Ectodermal cell (in vitro differentiated cells): ENCODE measurements at regions not wholly inside any gene's neighbourhood (a gene's known extent, or its start where the extent isn't known, plus 50 kb on each side); places are given as distances from the start of the nearest gene placed in this dataset.
"Not testable (repeated sequence)": the region's sequence is repeated elsewhere in the genome, so short reads cannot be mapped to it uniquely, and the experiment has no call there.

Experiments used
- H3K27ac ChIP-seq: 2 replicates; pipeline ENCODE4 v1.7.0; 2013; ENCODE audit warnings: mild to moderate bottlenecking, low read depth, low read length; ENCODE audit not compliant: insufficient read depth, poor library complexity, severe bottlenecking
- H3K27me3 ChIP-seq: 2 replicates; pipeline ENCODE4 v1.7.0; 2013; ENCODE audit warnings: mild to moderate bottlenecking, low read length; ENCODE audit not compliant: insufficient read depth, control insufficient read depth, poor library complexity, severe bottlenecking
- H3K36me3 ChIP-seq: one replicate; pipeline ENCODE4 v1.7.0; 2013; ENCODE audit warnings: low read length; ENCODE audit not compliant: control insufficient read depth, insufficient read depth
- H3K4me1 ChIP-seq: one replicate; pipeline ENCODE4 v1.7.0; 2013; ENCODE audit warnings: low read length; ENCODE audit not compliant: control insufficient read depth, insufficient read depth
- H3K4me3 ChIP-seq: 2 replicates; pipeline ENCODE4 v1.7.0; 2013; ENCODE audit warnings: low read depth, low read length, control low read depth; ENCODE audit not compliant: insufficient read depth
- H3K9me3 ChIP-seq: 2 replicates; pipeline ENCODE4 v1.7.0; 2013; ENCODE audit warnings: mild to moderate bottlenecking, low read length, moderate library complexity; ENCODE audit not compliant: control insufficient read depth
- WGBS, 2 experiments: methylation state at CpG; one replicate each; pipeline ENCODE4 v1.1.7; 2013; ENCODE audit warnings: missing lambda C conversion rate in 2 of 2; 5-methylcytosine and 5-hydroxymethylcytosine counted together

DNA sequence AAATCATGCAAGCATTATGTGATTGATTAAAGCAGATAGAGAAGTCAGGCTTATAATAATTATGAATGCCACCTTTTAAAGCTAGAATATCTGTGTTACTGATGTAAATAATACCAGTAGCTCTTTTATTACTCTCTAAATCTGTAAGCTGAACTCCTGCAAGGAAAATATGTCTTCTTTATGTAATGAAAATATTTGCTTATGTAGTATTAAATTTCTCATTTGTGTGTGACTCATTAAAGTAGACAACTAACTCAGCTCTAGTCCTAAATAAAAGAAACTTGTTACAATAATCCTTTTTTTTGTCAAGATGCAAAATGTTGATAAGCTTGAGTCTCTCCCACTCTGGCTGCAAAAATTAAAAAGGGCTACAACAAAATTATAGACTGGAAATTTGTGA, 137.7 kb upstream of the FAT1 start:
- Histone ChIP-seq H3K27me3 (no peaks in the 10 kb centered on the region), H3K9me3 (no peaks in the 10 kb centered on the region), H3K27ac (no peak overlapping the region), H3K4me3 (no peak overlapping the region), H3K36me3 (no peaks in the 10 kb centered on the region), H3K4me1 (no peaks in the 10 kb centered on the region)

DNA sequence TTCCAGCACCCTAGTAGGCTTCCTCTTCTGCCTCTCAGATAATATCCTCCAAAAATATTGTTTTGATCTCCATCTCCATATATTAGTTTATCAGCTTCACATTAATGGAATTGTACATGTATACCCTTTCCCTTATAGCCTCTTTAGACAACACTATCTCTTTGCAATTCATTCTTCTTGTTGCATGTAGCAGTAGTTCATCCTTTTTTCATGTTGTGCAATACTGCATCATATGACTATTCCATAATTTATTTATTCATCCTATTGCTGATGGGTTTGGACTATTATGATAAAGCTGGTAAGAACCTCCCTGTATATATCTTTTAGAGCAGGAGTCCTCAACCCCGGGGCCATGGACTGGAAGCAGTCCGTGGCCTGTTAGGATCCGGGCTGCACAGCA, 148.2 kb upstream of the FAT1 start:
- 97 to 98% methylated on average over 3 of the region's 3 CpGs for WGBS, 2 experiments
- Histone ChIP-seq H3K27me3 (no peaks in the 10 kb centered on the region), H3K27ac (no peak overlapping the region), H3K9me3 (no peaks in the 10 kb centered on the region), H3K36me3 (no peaks in the 10 kb centered on the region), H3K4me3 (no peak overlapping the region), H3K4me1 (no peaks in the 10 kb centered on the region)

DNA sequence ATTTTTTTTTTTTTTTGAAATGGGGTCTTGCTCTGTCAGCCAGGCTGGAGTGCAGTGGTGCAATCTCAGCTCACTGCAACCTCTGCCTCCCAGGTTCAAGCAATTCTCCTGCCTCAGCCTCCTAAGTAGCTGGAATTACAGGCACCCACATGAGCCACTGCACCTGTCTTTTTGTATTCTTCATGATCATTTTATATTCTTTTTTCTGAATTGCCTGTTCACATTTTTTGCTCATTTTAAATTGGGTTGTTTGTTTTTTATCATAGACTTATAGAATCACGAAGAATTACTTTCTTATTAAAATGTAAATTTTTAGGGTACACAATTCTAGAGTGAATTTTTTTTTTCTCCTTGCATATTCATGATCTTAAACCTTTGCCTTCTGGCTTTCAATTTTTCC, 149.4 kb upstream of the FAT1 start:
- not testable (repeated sequence) for H3K4me3 ChIP-seq, H3K27ac ChIP-seq, H3K27me3 ChIP-seq, H3K4me1 ChIP-seq, H3K36me3 ChIP-seq, H3K9me3 ChIP-seq
- no CpG with 5 or more reads among the region's 1 CpG for WGBS, 2 experiments

DNA sequence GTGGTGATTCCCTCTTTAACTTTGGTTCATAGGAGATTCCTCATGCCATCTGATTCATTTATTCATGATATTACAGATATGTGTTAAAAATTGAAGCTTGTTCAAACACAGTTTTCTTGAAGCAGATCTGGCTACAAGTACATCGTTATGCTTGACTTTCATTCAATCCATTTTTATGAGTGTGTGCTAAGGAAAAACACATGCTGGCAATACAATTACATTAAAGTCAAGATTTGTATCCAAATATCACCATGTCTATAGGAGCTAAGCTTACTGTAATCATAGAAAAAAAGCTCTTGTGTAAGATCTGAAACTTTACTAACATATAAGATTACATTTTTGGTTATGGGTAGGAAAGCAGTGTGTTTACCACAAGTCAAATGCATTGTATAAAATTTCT, 151.8 kb upstream of the FAT1 start:
- Histone ChIP-seq H3K9me3 (no peaks in the 10 kb centered on the region), H3K27me3 (no peaks in the 10 kb centered on the region), H3K27ac (no peak overlapping the region), H3K4me1 (no peaks in the 10 kb centered on the region), H3K36me3 (no peaks in the 10 kb centered on the region), H3K4me3 (no peak overlapping the region)
- 90 to 100% methylated on average over 1 of the region's 1 CpG for WGBS, 2 experiments

DNA sequence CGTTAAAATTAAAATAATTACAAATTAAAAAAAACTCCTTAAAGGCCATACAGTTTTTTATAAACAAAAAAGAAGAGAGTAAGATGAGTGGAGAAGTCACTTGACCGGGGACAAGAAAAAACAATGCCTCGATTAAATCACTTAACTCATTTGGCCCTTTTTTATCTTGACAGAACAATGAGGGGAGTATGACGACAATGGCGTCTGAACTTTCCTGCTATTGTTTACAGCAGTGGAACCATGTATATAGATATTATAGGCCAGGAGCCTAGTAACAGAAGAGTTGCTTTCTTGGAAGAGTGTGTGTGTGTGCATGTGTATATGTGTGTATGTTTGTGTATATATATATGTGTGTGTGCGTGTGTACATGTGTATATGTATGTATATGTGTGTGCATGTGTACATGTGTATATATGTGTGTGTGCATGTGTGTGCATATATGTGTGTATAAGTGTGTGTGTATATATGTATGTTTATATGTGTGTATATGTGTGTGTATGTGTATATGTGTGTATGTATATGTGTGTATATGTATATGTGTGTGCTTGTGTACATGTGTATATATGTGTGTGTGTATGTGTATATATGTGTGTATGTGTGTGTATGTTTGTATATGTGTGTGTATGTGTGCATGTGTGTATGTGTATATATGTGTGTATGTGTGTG, 153.4 kb upstream of the FAT1 start:
- Histone ChIP-seq H3K4me3 (no peak overlapping the region), H3K4me1 (no peaks in the 10 kb centered on the region), H3K27me3 (no peaks in the 10 kb centered on the region), H3K36me3 (no peaks in the 10 kb centered on the region), H3K9me3 (no peaks in the 10 kb centered on the region), H3K27ac (no peak overlapping the region)
- WGBS, 2 experiments = 93% methylated on average over 5 of the region's 6 CpGs

DNA sequence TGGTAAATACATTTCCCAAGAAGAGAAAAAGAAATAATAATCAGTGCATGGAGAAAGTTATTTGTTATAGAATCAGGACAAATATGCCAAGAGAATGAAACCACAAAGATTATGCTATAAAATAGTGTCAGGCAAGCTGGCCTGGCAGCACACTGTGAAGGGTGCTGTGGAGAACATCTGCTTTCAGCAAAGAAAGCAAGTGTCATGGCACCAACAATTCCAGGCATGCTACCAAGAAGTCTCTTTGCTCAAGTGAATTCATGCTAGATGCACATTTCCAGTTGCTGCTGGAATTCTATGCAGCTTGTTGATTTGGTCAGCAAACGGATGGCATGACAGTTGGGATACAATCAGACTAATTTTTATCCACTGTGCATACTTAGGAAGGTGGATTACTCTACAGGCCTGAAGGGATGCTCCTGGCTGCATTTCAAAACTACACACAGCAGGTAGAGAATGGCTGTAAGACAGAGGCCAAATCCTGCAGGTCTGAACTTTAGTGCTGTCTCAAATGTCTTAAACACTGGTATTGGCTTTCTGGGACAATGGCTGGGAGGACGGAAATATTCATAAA, 154.6 kb upstream of the FAT1 start:
- no peak overlapping the region for H3K27ac ChIP-seq
- H3K36me3 ChIP-seq = no peaks in the 10 kb centered on the region
- no peaks in the 10 kb centered on the region for H3K9me3 ChIP-seq
- H3K4me3 ChIP-seq = no peak overlapping the region
- H3K27me3 ChIP-seq = no peaks in the 10 kb centered on the region
- no peaks in the 10 kb centered on the region for H3K4me1 ChIP-seq
- WGBS, 2 experiments = 91 to 100% methylated on average over 2 of the region's 2 CpGs

DNA sequence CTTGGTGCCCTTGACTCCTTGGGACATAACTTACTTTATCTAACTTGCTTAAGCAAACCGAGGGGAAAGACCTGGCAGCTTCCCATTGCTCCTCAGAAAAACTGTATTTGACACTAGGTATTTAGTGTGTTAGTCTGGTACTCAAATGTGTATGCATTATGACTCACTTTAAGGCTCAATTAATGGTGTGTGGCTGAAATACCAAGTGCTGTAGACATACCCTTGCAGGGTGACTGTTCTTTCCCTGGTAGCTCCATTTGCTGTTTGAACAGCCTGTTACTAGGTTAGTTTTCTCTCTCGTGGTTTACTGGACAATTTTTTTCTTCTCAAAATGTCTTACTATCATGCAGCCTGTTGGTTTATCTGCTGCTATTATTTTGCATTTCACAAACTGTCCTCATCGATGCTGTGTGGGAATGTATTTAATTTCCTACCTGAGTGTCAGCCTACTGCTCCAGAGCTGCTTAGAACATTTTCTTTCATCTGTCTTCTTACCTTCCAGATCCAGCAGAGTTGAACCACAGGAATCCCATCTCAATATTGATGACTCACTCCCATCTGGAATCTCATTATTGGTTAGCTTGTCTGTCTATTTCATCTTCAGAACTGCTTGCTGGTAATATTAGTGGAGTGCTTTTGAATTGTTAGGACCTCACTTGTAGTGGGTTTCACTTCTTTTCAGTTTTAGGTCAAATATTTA, 158.0 kb upstream of the FAT1 start:
- H3K9me3 ChIP-seq = no peaks in the 10 kb centered on the region
- H3K27ac ChIP-seq = no peak overlapping the region

DNA sequence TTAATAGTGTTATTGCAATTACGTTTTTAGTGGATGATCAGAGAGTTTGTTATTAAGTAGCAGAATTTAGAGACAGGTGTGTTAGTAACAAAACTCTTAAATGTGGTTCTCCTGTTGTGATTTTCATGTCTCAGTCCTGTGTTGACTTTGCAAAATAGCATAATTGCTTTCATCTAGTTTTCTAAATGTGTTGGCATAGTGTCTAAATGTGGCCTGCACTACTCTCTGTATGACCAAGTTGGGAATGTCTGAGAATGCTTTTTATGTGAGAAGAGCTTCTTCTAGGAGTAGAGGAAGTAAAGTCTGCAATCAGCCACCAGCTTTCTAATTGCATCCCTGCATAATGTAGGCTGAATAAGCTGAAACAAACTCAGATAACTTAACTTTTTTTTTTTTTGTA, 158.6 kb upstream of the FAT1 start:
- no peaks in the 10 kb centered on the region for H3K27me3 ChIP-seq
- WGBS, 2 experiments = 85 to 86% methylated on average over 1 of the region's 1 CpG
- H3K9me3 ChIP-seq = no peaks in the 10 kb centered on the region
- no peak overlapping the region for H3K4me3 ChIP-seq
- peaks cover 3% of the 10 kb centered on the region for H3K4me1 ChIP-seq
- no peak overlapping the region for H3K27ac ChIP-seq
- no peaks in the 10 kb centered on the region for H3K36me3 ChIP-seq

More for the DNA sequence above, 158.0 kb upstream of the FAT1 start:
- Histone ChIP-seq H3K4me3 (no peak overlapping the region), H3K36me3 (no peaks in the 10 kb centered on the region), H3K4me1 (peaks cover 3% of the 10 kb centered on the region), H3K27me3 (no peaks in the 10 kb centered on the region)
- WGBS, 2 experiments = 89 to 100% methylated on average over 2 to 3 of the region's 3 CpGs

DNA sequence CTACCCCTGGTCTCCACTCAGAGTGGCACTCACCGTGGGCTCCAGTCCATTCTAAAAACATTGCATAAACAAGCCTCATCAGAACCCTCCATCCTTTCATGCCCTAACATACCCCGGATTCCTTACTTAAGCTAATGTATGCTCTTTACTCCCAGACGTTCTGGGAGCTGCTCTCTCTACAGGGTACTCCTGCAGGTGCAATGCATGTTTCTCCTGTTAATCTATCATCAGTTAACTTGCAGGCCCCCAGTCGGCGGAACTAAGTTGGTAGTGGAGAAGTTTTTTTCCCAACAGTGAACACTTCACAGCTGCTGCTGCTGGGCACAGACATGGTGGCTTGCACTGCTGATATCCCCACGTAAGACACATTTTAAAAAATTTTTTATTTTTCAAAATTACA, 161.6 kb upstream of the FAT1 start:
- H3K27ac ChIP-seq = no peak overlapping the region
- H3K36me3 ChIP-seq = no peaks in the 10 kb centered on the region
- 68 to 72% methylated on average over 5 to 6 of the region's 6 CpGs for WGBS, 2 experiments
- no peak overlapping the region for H3K4me3 ChIP-seq
- H3K9me3 ChIP-seq = no peaks in the 10 kb centered on the region
- H3K27me3 ChIP-seq = no peaks in the 10 kb centered on the region
- peaks cover 3% of the 10 kb centered on the region for H3K4me1 ChIP-seq

DNA sequence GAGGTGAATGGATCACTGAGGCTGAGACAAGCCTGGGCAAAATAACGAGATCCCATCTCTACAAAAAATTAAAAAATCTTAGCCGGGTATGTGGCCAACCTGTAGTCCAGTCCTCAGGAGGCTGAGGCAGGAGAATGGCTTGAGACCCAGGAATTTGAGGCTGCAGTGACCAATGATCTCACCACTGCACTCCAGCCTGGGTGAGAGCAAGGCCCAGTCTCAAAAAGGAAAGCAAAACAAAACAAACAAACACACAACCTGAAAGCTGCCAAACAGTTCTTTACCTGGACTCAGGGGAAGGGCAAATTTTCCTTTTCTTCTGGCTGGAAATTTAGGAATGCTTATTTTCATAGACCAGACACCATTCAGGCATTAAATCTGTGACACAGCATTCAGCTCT, 163.1 kb upstream of the FAT1 start:
- Histone ChIP-seq H3K4me3 (no peak overlapping the region), H3K4me1 (peaks cover 3% of the 10 kb centered on the region), H3K27me3 (no peaks in the 10 kb centered on the region), H3K27ac (no peak overlapping the region), H3K36me3 (no peaks in the 10 kb centered on the region), H3K9me3 (no peaks in the 10 kb centered on the region)
- 93 to 98% methylated on average over 2 of the region's 2 CpGs for WGBS, 2 experiments
